SU-DHL-6 (cell line): ENCODE measurements at regions not wholly inside any gene's neighbourhood (a gene's known extent, or its start where the extent isn't known, plus 50 kb on each side); places are given as distances from the start of the nearest gene placed in this dataset.

Experiments used
- CTCF ChIP-seq: fragments of 200-600 bp; sonication (generic); IDR thresholded peaks from one replicate; pipeline ENCODE4 v1.5.1; 2017; ENCODE audit warnings: antibody characterized with exemption, mild to moderate bottlenecking, low read length, moderate library complexity; ENCODE audit not compliant: insufficient read depth, poor library complexity, severe bottlenecking
- EZH2phosphoT487 ChIP-seq: fragments of 200-600 bp; sonication (generic), shearing (Covaris generic); conservative IDR thresholded peaks from 2 replicates; pipeline ENCODE4 v1.6.1; 2018; ENCODE audit warnings: mild to moderate bottlenecking, antibody characterized with exemption, low read length, moderate library complexity, mixed read lengths

- TF ChIP-seq CTCF: no peak
- TF ChIP-seq EZH2phosphoT487: no peak
Observed at GRCh38 chr16:65376601-65377000, 254.7 kb upstream of the CDH11 start.
